ENCODE measurements at regions not wholly inside any gene's neighbourhood (a gene's known extent, or its start where the extent isn't known, plus 50 kb on each side); places are given as distances from the start of the nearest gene placed in this dataset.

GRCh38 chr3:126292318-126293070 lies 64.7 kb downstream of the KLF15 start:
- no peaks in the 10 kb centered on the region for H3K9me3 ChIP-seq (ENCODE audit: severe bottlenecking)
- H3K27ac ChIP-seq = no peak overlapping the region
- no peaks in the 10 kb centered on the region for H3K36me3 ChIP-seq
- peak; percentile 40 for DNase-seq
- H3K4me3 ChIP-seq (ENCODE audit: low read depth, low read length) = no peak overlapping the region
- no peaks in the 10 kb centered on the region for H3K27me3 ChIP-seq (ENCODE audit: insufficient read depth, low read depth, severe bottlenecking)
- TF ChIP-seq, protein P1, sequence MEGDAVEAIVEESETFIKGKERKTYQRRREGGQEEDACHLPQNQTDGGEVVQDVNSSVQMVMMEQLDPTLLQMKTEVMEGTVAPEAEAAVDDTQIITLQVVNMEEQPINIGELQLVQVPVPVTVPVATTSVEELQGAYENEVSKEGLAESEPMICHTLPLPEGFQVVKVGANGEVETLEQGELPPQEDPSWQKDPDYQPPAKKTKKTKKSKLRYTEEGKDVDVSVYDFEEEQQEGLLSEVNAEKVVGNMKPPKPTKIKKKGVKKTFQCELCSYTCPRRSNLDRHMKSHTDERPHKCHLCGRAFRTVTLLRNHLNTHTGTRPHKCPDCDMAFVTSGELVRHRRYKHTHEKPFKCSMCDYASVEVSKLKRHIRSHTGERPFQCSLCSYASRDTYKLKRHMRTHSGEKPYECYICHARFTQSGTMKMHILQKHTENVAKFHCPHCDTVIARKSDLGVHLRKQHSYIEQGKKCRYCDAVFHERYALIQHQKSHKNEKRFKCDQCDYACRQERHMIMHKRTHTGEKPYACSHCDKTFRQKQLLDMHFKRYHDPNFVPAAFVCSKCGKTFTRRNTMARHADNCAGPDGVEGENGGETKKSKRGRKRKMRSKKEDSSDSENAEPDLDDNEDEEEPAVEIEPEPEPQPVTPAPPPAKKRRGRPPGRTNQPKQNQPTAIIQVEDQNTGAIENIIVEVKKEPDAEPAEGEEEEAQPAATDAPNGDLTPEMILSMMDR (IDR thresholded peaks at IDR 0.05; ENCODE audit: low read depth, low read length) = no peak

DNA sequence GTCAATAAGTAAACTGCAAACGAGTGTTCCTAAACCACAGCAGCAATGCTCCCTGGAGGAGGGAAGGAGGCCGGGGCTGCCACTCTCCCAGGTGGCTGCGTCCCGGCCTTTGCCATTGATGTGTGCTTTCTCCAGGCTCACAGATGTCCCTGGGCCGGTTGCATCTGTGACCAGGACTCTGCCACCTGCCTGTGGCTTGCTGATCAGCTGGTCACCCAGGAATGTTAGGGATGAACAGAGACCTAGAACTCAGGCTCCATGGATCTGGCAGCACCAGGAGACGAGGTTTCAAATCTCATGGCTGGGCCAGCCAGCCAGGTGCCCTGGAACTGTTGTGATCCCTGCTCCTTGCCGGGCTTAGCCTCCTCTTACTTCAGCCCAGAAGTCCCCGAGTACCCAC lies 65.7 kb downstream of the KLF15 start:
- TF ChIP-seq, protein P1 (IDR thresholded peaks at IDR 0.05; ENCODE audit: low read depth, low read length) = no peak
- no peak for DNase-seq
- no peak overlapping the region for H3K4me3 ChIP-seq (ENCODE audit: low read depth, low read length)
- H3K36me3 ChIP-seq = no peaks in the 10 kb centered on the region
- H3K27me3 ChIP-seq (ENCODE audit: insufficient read depth, low read depth, severe bottlenecking) = no peaks in the 10 kb centered on the region
- H3K27ac ChIP-seq = no peak overlapping the region
- H3K9me3 ChIP-seq (ENCODE audit: severe bottlenecking) = no peaks in the 10 kb centered on the region

DNA sequence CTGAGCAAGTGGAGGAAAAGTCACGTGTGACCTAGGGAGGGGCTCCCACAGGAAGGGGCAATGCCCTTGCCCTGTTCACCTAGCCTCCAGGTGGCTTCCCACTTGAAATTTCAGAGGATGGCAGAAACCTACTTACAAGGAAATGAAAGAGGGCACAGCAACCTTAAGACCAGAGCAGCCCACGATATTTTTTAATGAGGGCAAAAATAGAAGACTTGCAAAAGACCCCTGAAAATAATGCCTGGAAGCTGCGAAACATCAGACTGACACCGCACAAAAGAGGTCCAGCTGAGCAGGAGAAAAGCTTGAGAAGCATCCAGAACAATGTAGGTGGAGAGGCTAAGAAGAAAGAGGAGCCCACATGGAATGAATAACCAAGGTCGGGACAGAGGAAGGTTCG lies 66.1 kb downstream of the KLF15 start:
- no peaks in the 10 kb centered on the region for H3K9me3 ChIP-seq (ENCODE audit: severe bottlenecking)
- H3K27ac ChIP-seq = no peak overlapping the region
- no peak for DNase-seq

GRCh38 chr3:126290325-126290724 lies 66.9 kb downstream of the KLF15 start:
- Histone ChIP-seq H3K27ac (no peak overlapping the region), H3K4me3 (ENCODE audit: low read depth, low read length) (no peak overlapping the region), H3K27me3 (ENCODE audit: insufficient read depth, low read depth, severe bottlenecking) (no peaks in the 10 kb centered on the region), H3K9me3 (ENCODE audit: severe bottlenecking) (no peaks in the 10 kb centered on the region), H3K36me3 (no peaks in the 10 kb centered on the region)
- TF ChIP-seq, protein P1 (IDR thresholded peaks at IDR 0.05; ENCODE audit: low read depth, low read length) = no peak
- no peak for DNase-seq

More for the DNA sequence above, 66.1 kb downstream of the KLF15 start:
- H3K27me3 ChIP-seq (ENCODE audit: insufficient read depth, low read depth, severe bottlenecking) = no peaks in the 10 kb centered on the region
- TF ChIP-seq, protein P1 (IDR thresholded peaks at IDR 0.05; ENCODE audit: low read depth, low read length) = no peak
- H3K4me3 ChIP-seq (ENCODE audit: low read depth, low read length) = no peak overlapping the region
- no peaks in the 10 kb centered on the region for H3K36me3 ChIP-seq

- H3K36me3 ChIP-seq = no peaks in the 10 kb centered on the region
- no peaks in the 10 kb centered on the region for H3K27me3 ChIP-seq (ENCODE audit: insufficient read depth, low read depth, severe bottlenecking)
- H3K4me3 ChIP-seq (ENCODE audit: low read depth, low read length) = no peak overlapping the region
- H3K27ac ChIP-seq = no peak overlapping the region
- H3K9me3 ChIP-seq (ENCODE audit: severe bottlenecking) = no peaks in the 10 kb centered on the region
- no peak for DNase-seq
- TF ChIP-seq, protein P1 (IDR thresholded peaks at IDR 0.05; ENCODE audit: low read depth, low read length) = no peak
These were observed 68.1 kb downstream of the KLF15 start for GRCh38 chr3:126289096-126289495.

- Histone ChIP-seq H3K36me3 (no peaks in the 10 kb centered on the region), H3K9me3 (ENCODE audit: severe bottlenecking) (no peaks in the 10 kb centered on the region), H3K27me3 (ENCODE audit: insufficient read depth, low read depth, severe bottlenecking) (no peaks in the 10 kb centered on the region), H3K27ac (no peak overlapping the region), H3K4me3 (ENCODE audit: low read depth, low read length) (no peak overlapping the region)
- no peak for DNase-seq
- TF ChIP-seq, protein P1 (IDR thresholded peaks at IDR 0.05; ENCODE audit: low read depth, low read length) = no peak
These were observed 68.9 kb downstream of the KLF15 start for GRCh38 chr3:126288314-126288713.
